Glutamatergic neuron (in vitro differentiated cells): ENCODE measurements at regions not wholly inside any gene's neighbourhood (a gene's known extent, or its start where the extent isn't known, plus 50 kb on each side); places are given as distances from the start of the nearest gene placed in this dataset.

Source experiments
- DNase-seq: peaks from one replicate; pipeline ENCODE4 v3.0.0; 2022
- H3K27ac Mint-ChIP-seq: one replicate; pipeline ENCODE4 v1.8.0; 2020; ENCODE audit warnings: mild to moderate bottlenecking, mixed read lengths, inconsistent platforms; ENCODE audit not compliant: unreplicated experiment
- H3K27me3 Mint-ChIP-seq: one replicate; pipeline ENCODE4 v1.8.0; 2020; ENCODE audit warnings: mild to moderate bottlenecking, moderate library complexity, mixed read lengths, inconsistent platforms; ENCODE audit not compliant: unreplicated experiment
- H3K36me3 Mint-ChIP-seq: one replicate; pipeline ENCODE4 v1.8.0; 2020; ENCODE audit warnings: mild to moderate bottlenecking, mixed read lengths, inconsistent platforms; ENCODE audit not compliant: unreplicated experiment
- H3K4me1 Mint-ChIP-seq: one replicate; pipeline ENCODE4 v1.8.0; 2020; ENCODE audit warnings: mild to moderate bottlenecking, low read depth, mixed read lengths, inconsistent platforms; ENCODE audit not compliant: unreplicated experiment
- H3K4me3 Mint-ChIP-seq: one replicate; pipeline ENCODE4 v1.8.0; 2020; ENCODE audit warnings: mild to moderate bottlenecking, mixed read lengths, inconsistent platforms; ENCODE audit not compliant: unreplicated experiment
- H3K9me3 Mint-ChIP-seq: one replicate; pipeline ENCODE4 v1.8.0; 2020; ENCODE audit warnings: mild to moderate bottlenecking, moderate library complexity, mixed read lengths, inconsistent platforms; ENCODE audit not compliant: unreplicated experiment
- CTCF ChIP-seq: fragments of 200-600 bp; sonication (generic); IDR thresholded peaks from one replicate; pipeline ENCODE4 v1.5.0; 2021; ENCODE audit not compliant: partially characterized antibody, unreplicated experiment

DNA sequence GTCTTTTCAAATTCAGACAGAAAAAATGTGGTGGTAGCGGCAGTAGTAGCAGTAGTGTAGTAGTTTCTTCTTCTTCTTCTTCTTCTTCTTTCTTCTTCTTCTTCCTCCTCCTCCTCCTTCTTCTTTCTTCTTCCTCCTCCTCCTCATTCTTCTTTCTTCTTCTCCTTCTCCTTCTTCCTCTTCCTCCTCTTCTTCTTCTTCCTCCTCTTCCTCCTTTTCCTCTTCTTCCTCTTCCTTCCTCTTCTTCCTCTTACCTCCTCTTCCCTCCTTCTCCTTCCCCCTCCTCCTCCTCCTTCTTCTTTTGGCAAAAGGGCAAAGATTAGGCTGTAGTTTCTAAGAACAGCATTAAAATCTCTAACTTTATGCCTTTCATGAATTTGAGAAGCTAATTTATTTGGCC lies 59.6 kb upstream of the INSM2 start:
- Mint-ChIP-seq H3K27ac (no peak overlapping the region), H3K4me1 (peaks cover 9% of the 10 kb centered on the region), H3K4me3 (no peak overlapping the region), H3K27me3 (no peaks in the 10 kb centered on the region), H3K36me3 (no peaks in the 10 kb centered on the region), H3K9me3 (peaks cover 1% of the 10 kb centered on the region)
- TF ChIP-seq CTCF: no peak
- no peak for DNase-seq

GRCh38 chr14:35480119-35480769 lies 53.7 kb upstream of the INSM2 start:
- Mint-ChIP-seq H3K4me3 (no peak overlapping the region), H3K27me3 (no peaks in the 10 kb centered on the region), H3K9me3 (peaks cover 1% of the 10 kb centered on the region)

DNA sequence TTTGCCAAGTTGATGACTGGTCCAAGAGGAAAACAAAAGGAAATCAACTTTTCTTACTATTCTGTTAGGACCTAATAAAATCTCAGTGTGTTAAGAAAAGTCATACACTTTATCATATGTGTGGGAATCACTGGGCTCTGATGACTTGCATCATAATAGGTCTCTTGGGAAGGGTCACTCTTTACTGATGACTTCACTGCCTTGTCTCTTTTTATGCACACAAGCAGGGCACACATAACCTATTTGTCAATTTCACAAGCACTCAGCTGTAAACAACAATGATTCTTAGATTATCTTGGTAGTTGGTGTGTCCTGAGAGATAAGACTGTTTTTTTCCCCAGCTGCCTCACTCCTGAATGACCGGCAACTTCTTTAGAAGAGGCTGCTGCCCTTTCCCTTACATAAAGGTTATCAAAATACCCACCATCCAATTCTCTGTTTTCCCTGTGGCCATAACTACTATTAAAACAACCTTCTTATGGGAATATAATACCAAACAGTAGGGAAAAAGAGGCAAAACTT lies 50.9 kb upstream of the INSM2 start:
- Mint-ChIP-seq H3K36me3 (no peaks in the 10 kb centered on the region), H3K4me1 (peaks cover 4% of the 10 kb centered on the region), H3K9me3 (peaks cover 1% of the 10 kb centered on the region), H3K4me3 (no peak overlapping the region), H3K27ac (peak overlapping the region; percentile 36), H3K27me3 (no peaks in the 10 kb centered on the region)
- TF ChIP-seq CTCF: no peak
- no peak for DNase-seq

More at GRCh38 chr14:35480119-35480769, 53.7 kb upstream of the INSM2 start:
- Mint-ChIP-seq H3K4me1 (peaks cover 4% of the 10 kb centered on the region), H3K36me3 (no peaks in the 10 kb centered on the region), H3K27ac (no peak overlapping the region)
- no peak for DNase-seq
- no peak for TF ChIP-seq CTCF
